GM21526 (cell line): ENCODE measurements at regions not wholly inside any gene's neighbourhood (a gene's known extent, or its start where the extent isn't known, plus 50 kb on each side); places are given as distances from the start of the nearest gene placed in this dataset.
"Not testable (repeated sequence)": the region's sequence is repeated elsewhere in the genome, so short reads cannot be mapped to it uniquely, and the experiment has no call there.

Experiments used
- ATAC-seq: cut with Tn5 transposase; IDR thresholded peaks from one replicate; pipeline ENCODE4 v1.9.1; 2021; ENCODE audit warnings: moderate library complexity; ENCODE audit not compliant: unreplicated experiment, low FRiP score

- no peak for ATAC-seq
These were observed 579.9 kb downstream of the CCDC85A start for GRCh38 chr2:56763683-56764082.

- no peak for ATAC-seq
These were observed 585.2 kb downstream of the CCDC85A start for GRCh38 chr2:56768973-56769372.

- no peak for ATAC-seq
These were observed 586.7 kb downstream of the CCDC85A start for GRCh38 chr2:56770490-56770889.

- ATAC-seq: no peak
These were observed 600.3 kb downstream of the CCDC85A start for GRCh38 chr2:56784046-56784445.

- no peak for ATAC-seq
These were observed 617.4 kb downstream of the CCDC85A start for GRCh38 chr2:56801214-56801613.

GRCh38 chr2:56801770-56802169 lies 618.0 kb downstream of the CCDC85A start:
- no peak for ATAC-seq

- ATAC-seq: no peak
These were observed 619.8 kb downstream of the CCDC85A start for GRCh38 chr2:56803596-56803995.

- no peak for ATAC-seq
These were observed 623.1 kb downstream of the CCDC85A start for GRCh38 chr2:56806924-56807323.

GRCh38 chr2:56807861-56808260 lies 624.1 kb downstream of the CCDC85A start:
- ATAC-seq: no peak

- ATAC-seq: no peak
These were observed 627.6 kb downstream of the CCDC85A start for GRCh38 chr2:56811401-56811800.

GRCh38 chr2:56812432-56812831 lies 628.6 kb downstream of the CCDC85A start:
- ATAC-seq: no peak

GRCh38 chr2:56813490-56813889 lies 629.7 kb downstream of the CCDC85A start:
- no peak for ATAC-seq

- no peak for ATAC-seq
These were observed 632.9 kb downstream of the CCDC85A start for GRCh38 chr2:56816666-56817065.

GRCh38 chr2:56831780-56832179 lies 648.0 kb downstream of the CCDC85A start:
- ATAC-seq: no peak

- ATAC-seq: no peak
These were observed 650.9 kb downstream of the CCDC85A start for GRCh38 chr2:56834686-56835085.

- ATAC-seq: not testable (repeated sequence)
These were observed 656.2 kb downstream of the CCDC85A start for GRCh38 chr2:56840009-56840408.

- no peak for ATAC-seq
These were observed 677.2 kb downstream of the CCDC85A start for GRCh38 chr2:56860991-56861390.

GRCh38 chr2:56871644-56872043 lies 687.9 kb downstream of the CCDC85A start:
- ATAC-seq: no peak

- no peak for ATAC-seq
These were observed 690.9 kb downstream of the CCDC85A start for GRCh38 chr2:56874717-56875116.

GRCh38 chr2:56889738-56890137 lies 705.9 kb downstream of the CCDC85A start:
- no peak for ATAC-seq

GRCh38 chr2:56892382-56892781 lies 708.6 kb downstream of the CCDC85A start:
- no peak for ATAC-seq

- ATAC-seq: no peak
These were observed 715.2 kb downstream of the CCDC85A start for GRCh38 chr2:56898986-56899385.

GRCh38 chr2:56912490-56912889 lies 728.7 kb downstream of the CCDC85A start:
- no peak for ATAC-seq
